HEK293 (cell line): ENCODE measurements at regions not wholly inside any gene's neighbourhood (a gene's known extent, or its start where the extent isn't known, plus 50 kb on each side); places are given as distances from the start of the nearest gene placed in this dataset.

Experiments
- CTCF ChIA-PET: fragments of 350-600 bp; formaldehyde crosslinking; extraction: SDS; loops from one replicate; lab custom pipeline; 2021; ENCODE audit warnings: antibody characterized with exemption; lab: Yijun Ruan, JAX
- POLR2A ChIA-PET: fragments of 300-600 bp; formaldehyde crosslinking; extraction: SDS; loops from one replicate; lab custom pipeline; 2020; ENCODE audit warnings: antibody characterized with exemption, inconsistent platforms; lab: Yijun Ruan, JAX
- H3K27ac ChIP-seq: fragments of 200-500 bp; sonication (Bioruptor generic); 2 replicates; pipeline ENCODE4 v1.5.1; 2014; ENCODE audit warnings: low read depth, low read length, control low read depth, inconsistent platforms; ENCODE audit errors: extremely low read depth
- H3K36me3 ChIP-seq, 2 experiments: fragments of 200-500 bp in 1 of 2; sonication (Bioruptor generic) in 1 of 2; 1 replicate in 1 of 2; 2 replicates in 1 of 2; pipeline ENCODE4 v1.5.1; 2014 to 2017; ENCODE audit warnings: inconsistent platforms in 2 of 2, low read length in 2 of 2; ENCODE audit not compliant: control insufficient read depth in 2 of 2, insufficient read depth in 1 of 2
- H3K4me1 ChIP-seq: fragments of 200-500 bp; sonication (Bioruptor generic); 2 replicates; pipeline ENCODE4 v1.5.1; 2014; ENCODE audit warnings: mild to moderate bottlenecking, low read length, inconsistent platforms; ENCODE audit not compliant: control insufficient read depth, insufficient read depth
- H3K4me3 ChIP-seq: 2 replicates; pipeline ENCODE4 v1.5.1; 2011; ENCODE audit warnings: low read depth, mild to moderate bottlenecking, control low read depth, low read length, moderate library complexity
- H3K9me3 ChIP-seq: fragments of 200-500 bp; sonication (Bioruptor generic); 2 replicates; pipeline ENCODE4 v1.5.1; 2014; ENCODE audit warnings: low read depth, low read length, inconsistent platforms; ENCODE audit not compliant: control insufficient read depth, insufficient read depth
- BCL11B ChIP-seq: fragments of 450-650 bp; formaldehyde crosslinking; IDR thresholded peaks from 2 replicates; pipeline ENCODE4 v1.5.1; 2016; ENCODE audit warnings: low read depth, missing biosample characterization, missing genetic modification characterization
- HOXA7 ChIP-seq: sonication (generic); formaldehyde crosslinking; IDR thresholded peaks from 2 replicates; pipeline ENCODE4 v1.8.1; 2022; ENCODE audit warnings: missing genetic modification reagents, borderline replicate concordance
- MZF1 ChIP-seq: fragments of 450-650 bp; formaldehyde crosslinking; IDR thresholded peaks from 2 replicates; pipeline ENCODE4 v1.5.1; 2017; ENCODE audit warnings: missing biosample characterization, missing genetic modification characterization, borderline replicate concordance
- PBX3 ChIP-seq: sonication (generic); formaldehyde crosslinking; IDR thresholded peaks from 2 replicates; pipeline ENCODE4 v1.8.1; 2022; ENCODE audit warnings: mild to moderate bottlenecking, moderate library complexity, missing genetic modification reagents
- PRDM4 ChIP-seq: fragments of 450-650 bp; formaldehyde crosslinking; IDR thresholded peaks from 2 replicates; pipeline ENCODE4 v1.5.1; 2017; ENCODE audit warnings: missing biosample characterization, missing genetic modification characterization
- PRDM6 ChIP-seq: fragments of 450-650 bp; formaldehyde crosslinking; IDR thresholded peaks from 2 replicates; pipeline ENCODE4 v1.5.1; 2017; ENCODE audit warnings: missing biosample characterization, missing genetic modification characterization
- RBAK ChIP-seq: fragments of 450-650 bp; formaldehyde crosslinking; IDR thresholded peaks from 2 replicates; pipeline ENCODE4 v1.5.1; 2016; ENCODE audit warnings: missing biosample characterization, missing genetic modification characterization
- TRIM28 ChIP-seq: IDR thresholded peaks from 2 replicates; pipeline ENCODE4 v1.6.1; 2011; ENCODE audit warnings: low read length, control low read depth, borderline replicate concordance
- ZNF16 ChIP-seq: fragments of 450-650 bp; formaldehyde crosslinking; IDR thresholded peaks from 2 replicates; pipeline ENCODE4 v1.5.1; 2016; ENCODE audit warnings: low read depth, missing biosample characterization, missing genetic modification characterization
- ZNF24 ChIP-seq: fragments of 450-650 bp; formaldehyde crosslinking; IDR thresholded peaks from 2 replicates; pipeline ENCODE4 v1.5.1; 2016; ENCODE audit warnings: missing biosample characterization, missing genetic modification characterization
- ZNF302 ChIP-seq: fragments of 450-650 bp; formaldehyde crosslinking; IDR thresholded peaks from 2 replicates; pipeline ENCODE4 v1.5.1; 2016; ENCODE audit warnings: missing biosample characterization, missing genetic modification characterization, low read depth
- ZNF473 ChIP-seq: fragments of 450-650 bp; formaldehyde crosslinking; IDR thresholded peaks from 2 replicates; pipeline ENCODE4 v1.5.1; 2017; ENCODE audit warnings: missing biosample characterization, missing genetic modification characterization
- ZNF488 ChIP-seq: fragments of 450-650 bp; formaldehyde crosslinking; IDR thresholded peaks from 2 replicates; pipeline ENCODE4 v1.5.1; 2016; ENCODE audit warnings: missing biosample characterization, missing genetic modification characterization
- ZNF514 ChIP-seq: fragments of 450-650 bp; formaldehyde crosslinking; IDR thresholded peaks from 2 replicates; pipeline ENCODE4 v1.5.1; 2016; ENCODE audit warnings: missing biosample characterization, missing genetic modification characterization
- ZNF558 ChIP-seq: fragments of 450-650 bp; formaldehyde crosslinking; IDR thresholded peaks from 2 replicates; pipeline ENCODE4 v1.5.1; 2016; ENCODE audit warnings: missing biosample characterization, missing genetic modification characterization
- ZNF658 ChIP-seq: fragments of 450-650 bp; formaldehyde crosslinking; IDR thresholded peaks from 2 replicates; pipeline ENCODE4; 2016; ENCODE audit warnings: missing biosample characterization, missing genetic modification characterization
- ZNF660 ChIP-seq: fragments of 450-650 bp; IDR thresholded peaks from 2 replicates; pipeline ENCODE4 v1.5.1; 2018; ENCODE audit warnings: missing biosample characterization, mild to moderate bottlenecking, missing genetic modification characterization
- ZNF692 ChIP-seq: fragments of 450-650 bp; formaldehyde crosslinking; IDR thresholded peaks from 2 replicates; pipeline ENCODE4 v1.5.1; 2016; ENCODE audit warnings: missing biosample characterization, missing genetic modification characterization
- ZNF747 ChIP-seq: fragments of 450-650 bp; formaldehyde crosslinking; IDR thresholded peaks from 2 replicates; pipeline ENCODE4 v1.5.1; 2016; ENCODE audit warnings: missing biosample characterization, missing genetic modification characterization

- Histone ChIP-seq H3K9me3 (no peaks in the 10 kb centered on the region), H3K4me3 (no peak overlapping the region), H3K27ac (no peak overlapping the region), H3K36me3 (peaks cover 0 to under 1% of the 10 kb centered on the region in 2 experiments), H3K4me1 (peaks cover 12% of the 10 kb centered on the region; the same call in 1 of the 2 replicates)
- CTCF ChIA-PET, result interaction anchor here (1.2 kb wide), 1 partner anchor 104 kb away, joined by 3 read pairs; no protein-coding TSS in a partner anchor
- POLR2A ChIA-PET, result no interaction called here
- TF ChIP-seq ZNF24 (no peak), TRIM28 (no peak), ZNF514 (no peak), PRDM4 (tag by site-specific recombination) (peak; percentile 75), ZNF692 (tag by site-specific recombination) (no peak), ZNF488 (no peak)
Observed at GRCh38 chr7:35871856-35872255, 71.0 kb downstream of the SEPTIN7 start.

- Histone ChIP-seq H3K36me3 (no peaks in the 10 kb centered on the region), H3K4me1 (peaks cover 12% of the 10 kb centered on the region; the same call in 1 of the 2 replicates), H3K4me3 (no peak overlapping the region), H3K9me3 (no peaks in the 10 kb centered on the region), H3K27ac (no peak overlapping the region)
- CTCF ChIA-PET, result no interaction called here
- peak; percentile 37; the same call in 1 of the 2 replicates for TF ChIP-seq PRDM6 (tag by site-specific recombination)
- TF ChIP-seq BCL11B (tag by site-specific recombination), result 0 out of 2 replicates have a peak, but pooled peaks have one; percentile 17
- TF ChIP-seq ZNF16 (tag by site-specific recombination), result no peak
- TF ChIP-seq, all 188 proteins: peak for 2
- POLR2A ChIA-PET, result interaction anchor here (1.3 kb wide), 1 partner anchor 74 kb away, joined by 3 read pairs; the partner anchor contains the start of gene SEPTIN7
Observed at GRCh38 chr7:35874886-35875285, 74.0 kb downstream of the SEPTIN7 start.

- CTCF ChIA-PET, result no interaction called here
- Histone ChIP-seq H3K27ac (no peak overlapping the region), H3K4me3 (no peak overlapping the region), H3K36me3 (no peaks in the 10 kb centered on the region), H3K9me3 (no peaks in the 10 kb centered on the region), H3K4me1 (peaks cover 12% of the 10 kb centered on the region; the same call in 1 of the 2 replicates)
- POLR2A ChIA-PET, result interaction anchor here (1.3 kb wide), 1 partner anchor 74 kb away, joined by 3 read pairs; the partner anchor contains the start of gene SEPTIN7
- no peak for TF ChIP-seq HOXA7 (CRISPR knock-in tag)
- TF ChIP-seq PBX3 (CRISPR knock-in tag), result no peak
- no peak for TF ChIP-seq ZNF658 (tag by site-specific recombination)
- TF ChIP-seq MZF1 (tag by site-specific recombination), result no peak
- no peak for TF ChIP-seq ZNF660
- TF ChIP-seq ZNF747 (tag by site-specific recombination), result no peak
- no peak for TF ChIP-seq ZNF302 (tag by site-specific recombination)
- no peak for TF ChIP-seq RBAK (tag by site-specific recombination)
- TF ChIP-seq ZNF473 (tag by site-specific recombination), result no peak
- TF ChIP-seq ZNF558, result no peak
- TF ChIP-seq ZNF692 (tag by site-specific recombination), result no peak
Observed at GRCh38 chr7:35875292-35875691, 74.4 kb downstream of the SEPTIN7 start.
